ENCODE measurements at regions not wholly inside any gene's neighbourhood (a gene's known extent, or its start where the extent isn't known, plus 50 kb on each side); places are given as distances from the start of the nearest gene placed in this dataset.

DNA sequence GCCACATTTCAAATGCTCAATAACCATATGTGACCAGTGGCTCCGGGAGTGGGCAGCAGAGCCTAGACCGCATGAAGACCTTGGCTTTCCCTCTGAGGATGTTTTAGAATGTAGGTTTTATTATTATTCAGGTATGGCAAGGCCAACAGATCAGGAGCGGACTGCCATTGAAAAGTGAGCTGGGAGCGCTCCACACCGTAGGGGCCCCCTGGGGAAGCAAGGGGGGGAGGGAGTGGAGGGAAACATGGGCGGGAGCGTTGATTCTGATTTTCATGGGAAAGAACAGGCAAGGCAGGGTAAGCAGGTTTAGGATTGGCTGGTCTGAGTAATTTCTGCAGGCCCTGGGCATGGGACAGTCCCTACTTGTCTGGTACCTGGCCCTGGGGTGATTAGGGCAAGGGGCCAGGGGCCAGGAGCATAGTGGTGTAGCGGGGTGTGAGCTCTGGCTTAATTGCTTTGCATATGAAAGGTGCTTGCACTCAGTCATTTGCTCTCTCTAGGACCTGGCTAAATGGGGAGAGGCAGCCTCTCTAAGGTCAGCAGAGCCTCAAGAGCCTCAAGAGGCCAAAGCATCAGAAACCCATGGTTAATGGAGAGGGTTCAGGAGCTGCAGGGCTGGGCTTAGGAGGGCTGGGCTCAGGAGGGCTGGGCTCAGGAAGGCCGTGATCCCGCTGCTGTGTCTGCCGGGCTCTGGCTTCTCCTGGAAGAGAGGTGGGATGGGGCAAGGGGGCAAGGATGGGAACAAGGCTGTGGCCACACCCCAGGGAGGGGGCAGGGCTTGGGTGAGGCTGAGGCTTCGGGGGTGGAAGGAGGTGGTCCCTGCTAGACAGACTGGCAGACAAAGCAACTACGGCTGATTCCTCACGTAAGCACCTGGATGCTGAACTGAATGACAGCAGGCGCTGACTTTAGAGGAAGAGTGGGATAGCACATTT is 82.0 kb upstream of the WASF3 start:
- no peak for DNase-seq
- Mint-ChIP-seq H3K27ac (ENCODE audit: unreplicated experiment) (no peak overlapping the region), H3K36me3 (ENCODE audit: unreplicated experiment) (no peaks in the 10 kb centered on the region), H3K9me3 (ENCODE audit: unreplicated experiment) (no peaks in the 10 kb centered on the region), H3K27me3 (ENCODE audit: unreplicated experiment) (no peaks in the 10 kb centered on the region), H3K4me1 (ENCODE audit: low read depth, unreplicated experiment) (peaks cover 9% of the 10 kb centered on the region), H3K4me3 (ENCODE audit: unreplicated experiment) (peak overlapping the region; percentile 67)
- TF ChIP-seq CTCF (IDR thresholded peaks at IDR 0.05; ENCODE audit: partially characterized antibody, unreplicated experiment), result no peak

GRCh38 chr13:26476111-26476781 is 81.2 kb upstream of the WASF3 start:
- Mint-ChIP-seq H3K36me3 (ENCODE audit: unreplicated experiment) (no peaks in the 10 kb centered on the region), H3K27ac (ENCODE audit: unreplicated experiment) (no peak overlapping the region), H3K4me3 (ENCODE audit: unreplicated experiment) (peak overlapping the region; percentile 67), H3K27me3 (ENCODE audit: unreplicated experiment) (no peaks in the 10 kb centered on the region), H3K9me3 (ENCODE audit: unreplicated experiment) (no peaks in the 10 kb centered on the region), H3K4me1 (ENCODE audit: low read depth, unreplicated experiment) (peaks cover 9% of the 10 kb centered on the region)
- DNase-seq, result peak; percentile 44
- no peak for TF ChIP-seq CTCF (IDR thresholded peaks at IDR 0.05; ENCODE audit: partially characterized antibody, unreplicated experiment)

DNA sequence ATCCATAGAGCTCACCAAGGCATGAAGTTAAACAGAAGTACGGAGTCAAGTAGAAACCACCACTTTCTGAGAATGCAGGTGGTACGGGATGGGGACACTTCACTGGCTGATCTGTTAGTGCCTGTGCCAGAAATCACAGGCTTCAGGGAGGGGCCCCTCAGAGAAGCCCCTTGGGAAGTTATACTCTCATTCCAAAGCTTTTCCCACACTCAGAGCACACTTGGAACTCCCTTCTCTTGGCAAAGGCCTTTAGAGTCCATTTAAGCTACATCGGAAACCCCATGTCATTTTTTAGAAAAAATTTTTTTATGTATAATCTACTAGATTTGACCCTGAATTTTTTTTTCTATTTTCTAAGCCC is 80.7 kb upstream of the WASF3 start:
- Mint-ChIP-seq H3K27me3 (ENCODE audit: unreplicated experiment) (no peaks in the 10 kb centered on the region), H3K4me3 (ENCODE audit: unreplicated experiment) (peak overlapping the region; percentile 67), H3K27ac (ENCODE audit: unreplicated experiment) (no peak overlapping the region), H3K4me1 (ENCODE audit: low read depth, unreplicated experiment) (peaks cover 9% of the 10 kb centered on the region), H3K9me3 (ENCODE audit: unreplicated experiment) (no peaks in the 10 kb centered on the region), H3K36me3 (ENCODE audit: unreplicated experiment) (no peaks in the 10 kb centered on the region)
- no peak for DNase-seq
- no peak for TF ChIP-seq CTCF (IDR thresholded peaks at IDR 0.05; ENCODE audit: partially characterized antibody, unreplicated experiment)

DNA sequence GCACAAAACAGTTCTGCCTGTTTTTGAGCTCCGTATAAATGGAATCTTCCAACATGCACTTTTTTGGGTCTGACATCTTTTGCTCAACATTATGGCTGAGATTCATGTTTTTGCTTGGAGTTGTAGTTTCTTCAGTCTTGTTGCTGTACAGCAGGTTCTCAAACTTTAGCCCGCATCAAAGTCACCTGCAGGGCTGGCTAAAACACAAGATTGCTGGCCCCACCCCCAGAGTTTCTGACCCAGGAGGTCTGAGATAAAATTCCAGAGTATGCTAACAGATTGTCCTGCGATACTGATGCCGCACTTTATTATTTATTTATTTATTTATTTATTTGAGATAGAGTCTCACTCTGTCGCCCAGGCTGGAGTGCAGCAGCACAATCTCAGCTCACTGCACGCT is 79.8 kb upstream of the WASF3 start:
- Mint-ChIP-seq H3K4me3 (ENCODE audit: unreplicated experiment) (no peak overlapping the region), H3K36me3 (ENCODE audit: unreplicated experiment) (no peaks in the 10 kb centered on the region), H3K27ac (ENCODE audit: unreplicated experiment) (no peak overlapping the region), H3K4me1 (ENCODE audit: low read depth, unreplicated experiment) (peaks cover 9% of the 10 kb centered on the region), H3K9me3 (ENCODE audit: unreplicated experiment) (no peaks in the 10 kb centered on the region), H3K27me3 (ENCODE audit: unreplicated experiment) (no peaks in the 10 kb centered on the region)
- no peak for DNase-seq
- no peak for TF ChIP-seq CTCF (IDR thresholded peaks at IDR 0.05; ENCODE audit: partially characterized antibody, unreplicated experiment)
